Astrocyte (in vitro differentiated cells and primary cell): ENCODE measurements at regions not wholly inside any gene's neighbourhood (a gene's known extent, or its start where the extent isn't known, plus 50 kb on each side); places are given as distances from the start of the nearest gene placed in this dataset.

Experiments
- DNase-seq: peaks from one replicate; pipeline ENCODE4 v3.0.0-alpha.2; 2010; ENCODE audit warnings: low read depth
- FAIRE-seq: peaks from 2 replicates; lab custom pipeline; 2011; peaks lifted over from hg19 to GRCh38; lab: Jason Lieb, UNC
- H2AFZ ChIP-seq: 2 replicates; pipeline ENCODE4 v1.6.0; 2012; ENCODE audit warnings: low read depth, low read length, inconsistent platforms
- H3K27ac ChIP-seq: 2 replicates; pipeline ENCODE4 v1.5.1; 2011; ENCODE audit warnings: low read depth, low read length, inconsistent platforms
- H3K27me3 ChIP-seq: 2 replicates; pipeline ENCODE4 v1.6.0; 2011; ENCODE audit warnings: low read length, inconsistent platforms; ENCODE audit not compliant: insufficient read depth
- H3K36me3 ChIP-seq: 2 replicates; pipeline ENCODE4 v1.5.1; 2011; ENCODE audit warnings: low read length, inconsistent platforms; ENCODE audit not compliant: insufficient read depth
- H3K4me1 ChIP-seq: 2 replicates; pipeline ENCODE4 v1.5.1; 2011; ENCODE audit warnings: low read length, inconsistent platforms; ENCODE audit not compliant: insufficient read depth
- H3K4me2 ChIP-seq: 2 replicates; pipeline ENCODE4 v1.6.0; 2012; ENCODE audit warnings: low read length, inconsistent platforms
- H3K4me3 ChIP-seq: 2 replicates; pipeline ENCODE4 v1.5.1; 2011; ENCODE audit warnings: low read depth, mild to moderate bottlenecking, low read length, inconsistent platforms; ENCODE audit not compliant: insufficient read depth
- H3K79me2 ChIP-seq: 2 replicates; pipeline ENCODE4 v1.6.0; 2012; ENCODE audit warnings: mild to moderate bottlenecking, low read length, inconsistent platforms; ENCODE audit not compliant: insufficient read depth
- H3K9ac ChIP-seq: 2 replicates; pipeline ENCODE4 v1.6.0; 2012; ENCODE audit warnings: mild to moderate bottlenecking, low read length, inconsistent platforms
- H3K9me3 ChIP-seq: 2 replicates; pipeline ENCODE4 v1.5.1; 2012; ENCODE audit warnings: low read depth, mild to moderate bottlenecking, low read length, inconsistent platforms; ENCODE audit not compliant: insufficient read depth
- H4K20me1 ChIP-seq: 2 replicates; pipeline ENCODE4 v1.6.0; 2012; ENCODE audit warnings: low read length, inconsistent platforms; ENCODE audit not compliant: insufficient read depth
- H3K27ac Mint-ChIP-seq: one replicate; pipeline ENCODE4 v1.8.0; 2021; ENCODE audit warnings: mild to moderate bottlenecking, mixed read lengths; ENCODE audit not compliant: unreplicated experiment
- H3K27me3 Mint-ChIP-seq: one replicate; pipeline ENCODE4 v1.8.0; 2021; ENCODE audit warnings: low read depth, mixed read lengths; ENCODE audit not compliant: unreplicated experiment
- H3K36me3 Mint-ChIP-seq: one replicate; pipeline ENCODE4 v1.8.0; 2021; ENCODE audit warnings: low read depth, mixed read lengths; ENCODE audit not compliant: unreplicated experiment
- H3K4me1 Mint-ChIP-seq: one replicate; pipeline ENCODE4 v1.8.0; 2021; ENCODE audit warnings: low read depth, mixed read lengths; ENCODE audit not compliant: unreplicated experiment
- H3K4me3 Mint-ChIP-seq: one replicate; pipeline ENCODE4 v1.8.0; 2021; ENCODE audit warnings: mild to moderate bottlenecking, moderate library complexity, mixed read lengths; ENCODE audit not compliant: unreplicated experiment
- H3K9me3 Mint-ChIP-seq: one replicate; pipeline ENCODE4 v1.8.0; 2021; ENCODE audit warnings: mild to moderate bottlenecking, mixed read lengths; ENCODE audit not compliant: unreplicated experiment
- CTCF ChIP-seq: IDR thresholded peaks from 2 replicates; pipeline ENCODE4 v1.5.1; 2011; ENCODE audit warnings: low read depth, mild to moderate bottlenecking, inconsistent platforms, low read length, moderate library complexity; ENCODE audit not compliant: insufficient read depth
- EZH2 ChIP-seq: IDR thresholded peaks from 2 replicates; pipeline ENCODE4 v1.6.1; 2012; ENCODE audit warnings: mild to moderate bottlenecking, low read length, inconsistent platforms; ENCODE audit not compliant: insufficient read depth

- no peak overlapping the region for H2AFZ ChIP-seq
- no peaks in the 10 kb centered on the region for H3K27me3 ChIP-seq
- H3K36me3 ChIP-seq = no peaks in the 10 kb centered on the region
- no peaks in the 10 kb centered on the region for H3K4me1 ChIP-seq
- no peak overlapping the region for H3K27ac ChIP-seq
- H3K4me3 ChIP-seq = no peak overlapping the region
- no peak overlapping the region for H3K9ac ChIP-seq
- no peak for FAIRE-seq
- Mint-ChIP-seq H3K4me1 (no peaks in the 10 kb centered on the region), H3K4me3 (no peak overlapping the region), H3K9me3 (peaks cover 11% of the 10 kb centered on the region), H3K27me3 (peaks cover 5% of the 10 kb centered on the region), H3K36me3 (no peaks in the 10 kb centered on the region), H3K27ac (no peak overlapping the region)
- no peaks in the 10 kb centered on the region for H3K9me3 ChIP-seq
- no peaks in the 10 kb centered on the region for H3K79me2 ChIP-seq
- H3K4me2 ChIP-seq = no peak overlapping the region
- no peaks in the 10 kb centered on the region for H4K20me1 ChIP-seq
- TF ChIP-seq EZH2 (no peak), CTCF (no peak)
- no peak for DNase-seq
Measured at GRCh38 chr10:125362950-125363349, 202.6 kb upstream of the CTBP2 start.

GRCh38 chr10:125359401-125359800, 199.0 kb upstream of the CTBP2 start:
- FAIRE-seq = no peak
- Histone ChIP-seq H3K27me3 (no peaks in the 10 kb centered on the region), H3K36me3 (no peaks in the 10 kb centered on the region), H3K9ac (no peak overlapping the region), H3K4me3 (no peak overlapping the region), H3K4me2 (no peak overlapping the region), H3K79me2 (no peaks in the 10 kb centered on the region), H3K9me3 (no peaks in the 10 kb centered on the region), H4K20me1 (no peaks in the 10 kb centered on the region), H3K27ac (no peak overlapping the region), H3K4me1 (no peaks in the 10 kb centered on the region), H2AFZ (no peak overlapping the region)
- no peak overlapping the region for H3K4me3 Mint-ChIP-seq
- no peak for DNase-seq
- peaks cover 7% of the 10 kb centered on the region for H3K27me3 Mint-ChIP-seq
- peaks cover 9% of the 10 kb centered on the region for H3K9me3 Mint-ChIP-seq
- no peak overlapping the region for H3K27ac Mint-ChIP-seq
- no peaks in the 10 kb centered on the region for H3K36me3 Mint-ChIP-seq
- no peak for TF ChIP-seq CTCF
- TF ChIP-seq EZH2 = no peak
- no peaks in the 10 kb centered on the region for H3K4me1 Mint-ChIP-seq

GRCh38 chr10:125355657-125356056, 195.3 kb upstream of the CTBP2 start:
- no peaks in the 10 kb centered on the region for H3K27me3 ChIP-seq
- no peak overlapping the region for H3K27ac Mint-ChIP-seq
- H3K4me3 ChIP-seq = no peak overlapping the region
- no peaks in the 10 kb centered on the region for H3K79me2 ChIP-seq
- no peaks in the 10 kb centered on the region for H3K4me1 ChIP-seq
- H3K36me3 ChIP-seq = no peaks in the 10 kb centered on the region
- no peak overlapping the region for H2AFZ ChIP-seq
- TF ChIP-seq EZH2 = no peak
- no peak for TF ChIP-seq CTCF
- H3K36me3 Mint-ChIP-seq = no peaks in the 10 kb centered on the region
- no peak overlapping the region for H3K4me2 ChIP-seq
- H3K27me3 Mint-ChIP-seq = peaks cover 7% of the 10 kb centered on the region
- FAIRE-seq = no peak
- H3K4me1 Mint-ChIP-seq = no peaks in the 10 kb centered on the region
- DNase-seq = no peak
- H3K9ac ChIP-seq = no peak overlapping the region
- H3K27ac ChIP-seq = no peak overlapping the region
- H3K9me3 Mint-ChIP-seq = peaks cover 9% of the 10 kb centered on the region
- no peaks in the 10 kb centered on the region for H4K20me1 ChIP-seq
- H3K9me3 ChIP-seq = no peaks in the 10 kb centered on the region
- H3K4me3 Mint-ChIP-seq = no peak overlapping the region
